Panc1 (cell line): ENCODE measurements at regions not wholly inside any gene's neighbourhood (a gene's known extent, or its start where the extent isn't known, plus 50 kb on each side); places are given as distances from the start of the nearest gene placed in this dataset.

ENCODE experiments used
- ATAC-seq: fragments of 200-7000 bp; cut with Tn5 transposase; 2 replicates; pipeline ENCODE4 v1.9.1; 2020; ENCODE audit warnings: mild to moderate bottlenecking, moderate library complexity
- BruUV-seq: library from RNA; stranded (reverse); fragments of 400-500 nt; replicated peaks from 2 replicates; lab custom pipeline; 2021; lab: Mats Ljungman, UMichigan
- CTCF ChIA-PET: fragments of 300-600 bp; sonication (Branson Sonifier 250); formaldehyde crosslinking; loops from one replicate; lab custom pipeline; 2022; ENCODE audit warnings: antibody characterized with exemption; lab: Charles Lee
- POLR2A ChIA-PET: fragments of 300-600 bp; sonication (Branson Sonifier 250); formaldehyde crosslinking; loops from one replicate; lab custom pipeline; 2022; ENCODE audit warnings: antibody characterized with exemption; lab: Charles Lee
- DNase-seq: peaks from one replicate; pipeline ENCODE4 v3.0.0-alpha.2; 2010; ENCODE audit warnings: low read depth, low spot score
- H3K27ac ChIP-seq: 2 replicates; pipeline ENCODE4 v1.5.1; 2011; ENCODE audit warnings: mild to moderate bottlenecking, low read length, inconsistent platforms
- H3K27me3 ChIP-seq: fragments of 200-500 bp; sonication (Bioruptor generic); 2 replicates; pipeline ENCODE4 v1.6.0; 2014; ENCODE audit warnings: low read length, inconsistent platforms; ENCODE audit not compliant: control insufficient read depth, insufficient read depth
- H3K36me3 ChIP-seq: fragments of 200-500 bp; sonication (Bioruptor generic); 2 replicates; pipeline ENCODE4 v1.5.1; 2014; ENCODE audit warnings: inconsistent platforms, mild to moderate bottlenecking, low read length, moderate library complexity; ENCODE audit not compliant: control insufficient read depth, insufficient read depth
- H3K4me1 ChIP-seq: 2 replicates; pipeline ENCODE4 v1.5.1; 2011; ENCODE audit warnings: inconsistent platforms, mild to moderate bottlenecking, low read length, moderate library complexity; ENCODE audit not compliant: control insufficient read depth, insufficient read depth
- H3K4me3 ChIP-seq, 2 experiments: 2 replicates each; pipeline ENCODE4 v1.5.1; 2011 to 2012; ENCODE audit warnings: low read depth in 2 of 2, low read length in 2 of 2, mild to moderate bottlenecking in 2 of 2, inconsistent platforms in 1 of 2, moderate library complexity in 1 of 2
- H3K9me3 ChIP-seq: fragments of 200-500 bp; sonication (Bioruptor generic); 2 replicates; pipeline ENCODE4 v1.5.1; 2014; ENCODE audit warnings: low read depth, mild to moderate bottlenecking, inconsistent platforms, low read length, moderate library complexity; ENCODE audit not compliant: control insufficient read depth, insufficient read depth
- POLR2AphosphoS5 ChIP-seq: IDR thresholded peaks from 2 replicates; pipeline ENCODE4 v1.6.1; 2012; ENCODE audit warnings: mild to moderate bottlenecking, low read depth, low read length, moderate library complexity
- SIN3A ChIP-seq: IDR thresholded peaks from 2 replicates; pipeline ENCODE4 v1.6.1; 2012; ENCODE audit warnings: low read depth, mild to moderate bottlenecking, low read length, moderate library complexity, borderline replicate concordance; ENCODE audit not compliant: insufficient read depth
- TCF7L2 ChIP-seq: IDR thresholded peaks from 2 replicates; pipeline ENCODE4 v1.6.1; 2011; ENCODE audit warnings: mild to moderate bottlenecking, low read depth, low read length, inconsistent platforms
- in situ Hi-C: cut with HindIII; loops from 2 replicates; pipeline ENCODE4 v1.10.0; 2016; ENCODE audit warnings: low sequenced_read_pairs, low pct_unique_long_range_greater_than_20kb
- intact Hi-C: fragments of 100-400 bp; cut with micrococcal nuclease; formaldehyde crosslinking; loops from one replicate; pipeline ENCODE4 v1.10.0; 2022; ENCODE audit not compliant: unreplicated experiment
- TF ChIP-seq, protein P1 (sequence below): fragments of 450-650 bp; IDR thresholded peaks from 2 replicates; pipeline ENCODE4 v1.5.1; 2017; ENCODE audit warnings: mild to moderate bottlenecking
- TF ChIP-seq, protein P2 (sequence below), 2 experiments: IDR thresholded peaks; 2 replicates each; pipeline ENCODE4 v1.6.1; 2011 to 2012; ENCODE audit warnings: low read depth in 2 of 2, control low read depth in 1 of 2, low read length in 1 of 2, mild to moderate bottlenecking in 1 of 2, moderate library complexity in 1 of 2; ENCODE audit not compliant: insufficient read depth in 1 of 2

DNA sequence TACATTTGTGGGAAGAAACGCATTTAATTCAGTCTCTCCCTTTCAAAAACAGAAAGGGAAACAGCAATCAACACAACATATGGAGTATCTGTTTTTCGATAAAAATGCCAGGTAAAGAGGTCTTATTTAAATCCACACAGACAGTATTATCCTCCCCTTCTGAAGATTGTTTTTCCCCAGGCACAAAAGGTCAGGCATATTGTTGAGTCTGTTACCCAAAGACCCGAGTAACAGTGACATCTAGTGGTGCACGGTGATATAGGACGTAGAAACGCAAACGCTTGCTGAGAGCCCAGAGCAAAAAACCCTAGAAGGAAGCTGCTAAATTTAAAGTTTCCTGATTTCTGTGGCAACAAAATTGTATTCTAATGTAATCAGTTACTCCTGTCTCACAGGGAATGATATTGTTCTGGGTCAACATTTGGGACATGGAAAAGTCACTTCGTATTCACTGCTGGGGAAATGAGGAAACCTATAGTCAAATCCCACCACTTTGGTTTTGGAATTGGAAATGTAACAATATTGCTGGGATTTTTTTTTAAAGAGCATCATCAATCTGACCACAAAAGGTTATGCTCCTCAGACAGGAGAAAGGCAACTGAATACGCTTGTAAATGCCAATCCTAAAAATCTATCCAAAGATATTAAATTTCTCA, 312.7 kb upstream of the CCDC54 start:
- intact Hi-C loops, result loop anchor here (2.0 to 10.0 kb wide), 3 partner anchors 240 to 1380 kb away; no protein-coding TSS in a partner anchor
- no peak for TF ChIP-seq TCF7L2
- TF ChIP-seq, protein P1, sequence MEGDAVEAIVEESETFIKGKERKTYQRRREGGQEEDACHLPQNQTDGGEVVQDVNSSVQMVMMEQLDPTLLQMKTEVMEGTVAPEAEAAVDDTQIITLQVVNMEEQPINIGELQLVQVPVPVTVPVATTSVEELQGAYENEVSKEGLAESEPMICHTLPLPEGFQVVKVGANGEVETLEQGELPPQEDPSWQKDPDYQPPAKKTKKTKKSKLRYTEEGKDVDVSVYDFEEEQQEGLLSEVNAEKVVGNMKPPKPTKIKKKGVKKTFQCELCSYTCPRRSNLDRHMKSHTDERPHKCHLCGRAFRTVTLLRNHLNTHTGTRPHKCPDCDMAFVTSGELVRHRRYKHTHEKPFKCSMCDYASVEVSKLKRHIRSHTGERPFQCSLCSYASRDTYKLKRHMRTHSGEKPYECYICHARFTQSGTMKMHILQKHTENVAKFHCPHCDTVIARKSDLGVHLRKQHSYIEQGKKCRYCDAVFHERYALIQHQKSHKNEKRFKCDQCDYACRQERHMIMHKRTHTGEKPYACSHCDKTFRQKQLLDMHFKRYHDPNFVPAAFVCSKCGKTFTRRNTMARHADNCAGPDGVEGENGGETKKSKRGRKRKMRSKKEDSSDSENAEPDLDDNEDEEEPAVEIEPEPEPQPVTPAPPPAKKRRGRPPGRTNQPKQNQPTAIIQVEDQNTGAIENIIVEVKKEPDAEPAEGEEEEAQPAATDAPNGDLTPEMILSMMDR, result peak; percentile 88
- no TSS peak for BruUV-seq
- H3K4me3 ChIP-seq, result no peak overlapping the region
- in situ Hi-C loops, result no loop called here
- no peaks in the 10 kb centered on the region for H3K4me1 ChIP-seq
- CTCF ChIA-PET, result no interaction called here
- no peak overlapping the region for H3K27ac ChIP-seq
- ATAC-seq, result peak; percentile 84
- no peaks in the 10 kb centered on the region for H3K9me3 ChIP-seq
- DNase-seq, result peak; percentile 66
- H3K27me3 ChIP-seq, result no peaks in the 10 kb centered on the region
- no peaks in the 10 kb centered on the region; the same call in 1 of the 2 replicates for H3K36me3 ChIP-seq
- POLR2A ChIA-PET, result no interaction called here

DNA sequence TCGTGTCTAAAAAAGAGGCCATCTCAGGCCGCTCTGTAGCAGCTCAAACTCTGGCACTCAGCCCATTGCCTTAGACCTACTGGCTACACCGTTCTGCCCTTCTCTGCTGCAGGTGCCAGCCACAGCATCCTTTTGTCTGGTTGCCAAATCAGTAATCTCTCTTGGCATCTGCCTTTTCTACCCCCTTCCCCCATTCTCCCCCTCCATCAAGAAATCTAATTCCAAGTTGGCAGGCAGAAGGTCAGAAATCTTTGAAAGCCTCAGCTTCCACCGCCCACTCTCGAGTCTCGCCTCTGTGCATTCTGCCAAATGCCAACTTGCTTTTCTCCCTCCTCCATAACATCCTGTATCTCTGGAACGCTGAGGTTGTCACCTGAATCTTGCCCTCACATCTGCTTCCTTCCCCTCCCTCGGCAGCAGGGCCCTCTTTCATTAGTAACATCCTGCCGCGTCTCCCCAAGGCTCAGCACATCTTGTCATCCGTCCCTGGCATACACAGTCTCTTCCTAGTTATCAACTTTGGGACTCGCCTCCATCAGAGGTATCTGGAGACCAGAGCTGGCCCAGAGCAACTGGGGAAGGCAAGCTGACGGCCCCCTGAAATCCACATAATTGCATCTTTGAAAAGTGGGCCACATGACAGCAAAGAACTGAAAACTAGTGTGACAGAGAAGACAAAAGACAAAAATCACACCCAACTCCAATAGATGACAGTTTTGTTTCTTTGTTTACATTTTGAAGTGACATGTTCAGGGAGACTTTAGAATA, 312.0 kb upstream of the CCDC54 start:
- ChIA-PET POLR2A (no interaction called here), CTCF (no interaction called here)
- no peak for TF ChIP-seq TCF7L2
- TF ChIP-seq SIN3A, result no peak
- TF ChIP-seq, protein P1, result no peak
- TF ChIP-seq, protein P2, sequence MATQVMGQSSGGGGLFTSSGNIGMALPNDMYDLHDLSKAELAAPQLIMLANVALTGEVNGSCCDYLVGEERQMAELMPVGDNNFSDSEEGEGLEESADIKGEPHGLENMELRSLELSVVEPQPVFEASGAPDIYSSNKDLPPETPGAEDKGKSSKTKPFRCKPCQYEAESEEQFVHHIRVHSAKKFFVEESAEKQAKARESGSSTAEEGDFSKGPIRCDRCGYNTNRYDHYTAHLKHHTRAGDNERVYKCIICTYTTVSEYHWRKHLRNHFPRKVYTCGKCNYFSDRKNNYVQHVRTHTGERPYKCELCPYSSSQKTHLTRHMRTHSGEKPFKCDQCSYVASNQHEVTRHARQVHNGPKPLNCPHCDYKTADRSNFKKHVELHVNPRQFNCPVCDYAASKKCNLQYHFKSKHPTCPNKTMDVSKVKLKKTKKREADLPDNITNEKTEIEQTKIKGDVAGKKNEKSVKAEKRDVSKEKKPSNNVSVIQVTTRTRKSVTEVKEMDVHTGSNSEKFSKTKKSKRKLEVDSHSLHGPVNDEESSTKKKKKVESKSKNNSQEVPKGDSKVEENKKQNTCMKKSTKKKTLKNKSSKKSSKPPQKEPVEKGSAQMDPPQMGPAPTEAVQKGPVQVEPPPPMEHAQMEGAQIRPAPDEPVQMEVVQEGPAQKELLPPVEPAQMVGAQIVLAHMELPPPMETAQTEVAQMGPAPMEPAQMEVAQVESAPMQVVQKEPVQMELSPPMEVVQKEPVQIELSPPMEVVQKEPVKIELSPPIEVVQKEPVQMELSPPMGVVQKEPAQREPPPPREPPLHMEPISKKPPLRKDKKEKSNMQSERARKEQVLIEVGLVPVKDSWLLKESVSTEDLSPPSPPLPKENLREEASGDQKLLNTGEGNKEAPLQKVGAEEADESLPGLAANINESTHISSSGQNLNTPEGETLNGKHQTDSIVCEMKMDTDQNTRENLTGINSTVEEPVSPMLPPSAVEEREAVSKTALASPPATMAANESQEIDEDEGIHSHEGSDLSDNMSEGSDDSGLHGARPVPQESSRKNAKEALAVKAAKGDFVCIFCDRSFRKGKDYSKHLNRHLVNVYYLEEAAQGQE (IDR thresholded peaks at IDR 0.05; ENCODE audit: insufficient read depth in 1 of 2, low read depth in 2 of 2, low read length in 1 of 2), result no peak
- no peak for TF ChIP-seq POLR2AphosphoS5
- Histone ChIP-seq H3K27me3 (no peaks in the 10 kb centered on the region), H3K36me3 (no peaks in the 10 kb centered on the region; the same call in 1 of the 2 replicates), H3K4me3 (no peak overlapping the region), H3K9me3 (no peaks in the 10 kb centered on the region), H3K27ac (no peak overlapping the region), H3K4me1 (no peaks in the 10 kb centered on the region)
- ATAC-seq (no peak), DNase-seq (no peak)
- BruUV-seq, result no TSS peak
- in situ Hi-C loops, result no loop called here
- intact Hi-C loops, result loop anchor here (2.0 to 10.0 kb wide), 3 partner anchors 240 to 1380 kb away; no protein-coding TSS in a partner anchor
